ENCODE measurements at regions not wholly inside any gene's neighbourhood (a gene's known extent, or its start where the extent isn't known, plus 50 kb on each side); places are given as distances from the start of the nearest gene placed in this dataset.
"Not testable (repeated sequence)": the region's sequence is repeated elsewhere in the genome, so short reads cannot be mapped to it uniquely, and the experiment has no call there.

DNA sequence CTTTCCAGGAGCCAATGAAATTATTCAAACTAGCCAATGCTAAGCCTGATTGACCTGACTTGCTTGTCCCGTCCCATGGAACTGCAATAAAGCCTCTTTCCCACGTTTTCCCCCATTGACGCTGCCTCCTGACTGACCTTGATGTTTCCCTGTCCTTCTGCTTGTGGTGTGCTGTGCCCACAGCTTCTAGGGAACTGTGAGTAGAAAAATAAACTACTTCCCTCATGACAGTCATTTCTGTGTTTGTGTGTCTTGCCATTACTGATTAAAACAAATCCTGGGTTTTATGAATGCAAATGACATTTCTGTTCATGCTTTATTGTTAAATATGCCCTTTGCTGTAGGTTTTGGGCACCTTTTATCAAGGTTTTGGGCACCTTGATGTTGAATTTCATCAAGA lies 91.3 kb upstream of the ABI1 start:
- no peak for DNase-seq

DNA sequence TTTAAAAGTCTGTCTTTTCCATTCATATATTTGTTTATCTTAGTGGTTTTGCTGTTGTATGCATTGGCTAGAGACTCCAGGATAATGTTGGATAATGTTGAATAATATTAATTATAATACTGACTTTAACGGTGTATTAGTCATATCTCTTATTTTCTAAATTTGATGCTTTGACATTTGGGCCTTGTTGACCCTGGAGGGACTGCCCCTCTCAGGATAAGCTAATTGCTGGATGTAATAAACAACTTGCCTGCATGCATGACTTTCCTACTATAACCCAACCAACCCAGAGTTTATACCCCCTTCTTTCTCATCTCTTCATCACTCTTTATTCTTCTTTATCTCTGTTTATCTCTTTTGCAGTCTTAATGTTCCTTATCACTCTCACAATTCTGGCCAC lies 90.9 kb upstream of the ABI1 start:
- no peak for DNase-seq

DNA sequence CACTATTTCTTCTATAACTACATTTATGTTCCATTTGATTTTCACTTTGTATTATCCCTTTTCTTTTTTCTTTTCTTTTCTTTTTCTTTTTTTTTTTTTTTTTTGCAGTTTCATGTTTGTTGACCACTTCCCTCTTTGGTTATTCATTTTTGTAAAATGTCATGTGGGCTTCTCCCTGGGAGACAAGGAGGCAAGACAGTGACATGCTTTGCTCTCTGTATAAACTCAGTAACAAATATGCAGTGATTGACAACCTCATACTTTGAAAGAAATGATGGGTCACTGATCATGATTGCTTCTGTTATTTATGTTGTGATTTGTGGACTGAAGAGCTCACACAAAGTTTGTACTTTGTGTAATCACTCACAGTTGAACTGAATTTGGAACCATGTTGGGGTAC lies 90.2 kb upstream of the ABI1 start:
- DNase-seq, result no peak

DNA sequence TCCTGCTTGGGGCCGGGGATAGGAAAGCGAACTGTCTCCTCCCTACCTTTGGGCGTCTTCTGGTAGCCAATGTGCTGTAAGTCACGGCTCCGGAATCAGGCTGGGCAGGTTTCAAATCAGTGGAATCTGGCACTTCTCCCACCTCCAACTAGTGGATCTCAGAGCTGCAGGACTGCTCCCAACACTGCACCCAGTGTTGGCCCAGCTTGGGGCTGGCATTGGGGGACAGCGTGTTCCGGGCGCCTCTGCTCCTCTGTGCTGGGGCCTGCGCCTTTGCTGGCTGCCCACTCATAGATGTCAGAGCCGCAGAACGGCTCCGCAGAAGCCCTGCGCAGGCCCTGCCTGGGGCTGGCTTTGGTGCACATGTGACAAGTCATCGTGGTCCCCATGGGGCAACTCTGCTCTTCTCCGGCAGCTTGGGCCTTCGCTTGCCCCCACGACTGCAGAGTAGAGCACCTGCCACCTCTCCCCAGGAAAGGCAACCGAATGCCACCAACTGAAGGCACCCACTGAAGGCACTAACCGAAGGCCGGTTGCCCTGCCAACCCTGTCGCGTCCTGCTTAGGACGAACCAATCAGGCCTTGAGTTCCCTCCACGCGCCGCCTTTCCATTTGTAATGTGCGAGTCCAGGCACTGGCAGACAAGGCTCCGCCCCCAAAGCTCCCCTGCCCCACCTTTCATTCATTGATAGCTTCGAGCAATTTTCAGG lies 85.5 kb upstream of the ABI1 start:
- DNase-seq, result no peak

DNA sequence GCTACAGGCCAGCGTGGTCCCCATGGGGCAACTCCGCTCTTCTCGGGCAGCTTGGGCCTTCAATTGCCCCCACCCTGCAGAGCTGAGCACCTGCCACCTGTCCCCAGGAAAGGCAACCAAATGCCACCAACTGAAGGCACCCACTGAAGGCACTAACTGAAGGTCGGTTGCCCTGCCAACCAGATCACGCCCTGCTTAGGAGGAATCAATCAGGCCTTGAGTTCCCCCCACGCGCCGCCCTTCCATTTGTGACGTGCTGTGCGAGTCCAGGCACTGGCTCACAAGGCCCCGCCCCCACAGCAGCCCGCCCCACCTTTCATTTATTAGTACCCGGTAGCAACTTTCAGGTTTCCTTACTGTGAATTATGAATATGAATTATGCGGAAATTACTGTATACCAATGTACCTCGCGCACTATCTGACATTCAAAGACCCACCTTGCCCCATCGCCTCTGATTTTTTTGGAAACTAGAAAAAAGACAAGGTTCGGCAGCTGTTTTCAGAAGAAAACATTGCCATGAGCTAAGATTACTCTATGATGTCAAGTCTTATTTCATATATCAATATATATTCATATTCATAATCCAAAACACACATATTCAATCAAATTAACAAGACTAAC lies 83.6 kb upstream of the ABI1 start:
- DNase-seq, result no peak

DNA sequence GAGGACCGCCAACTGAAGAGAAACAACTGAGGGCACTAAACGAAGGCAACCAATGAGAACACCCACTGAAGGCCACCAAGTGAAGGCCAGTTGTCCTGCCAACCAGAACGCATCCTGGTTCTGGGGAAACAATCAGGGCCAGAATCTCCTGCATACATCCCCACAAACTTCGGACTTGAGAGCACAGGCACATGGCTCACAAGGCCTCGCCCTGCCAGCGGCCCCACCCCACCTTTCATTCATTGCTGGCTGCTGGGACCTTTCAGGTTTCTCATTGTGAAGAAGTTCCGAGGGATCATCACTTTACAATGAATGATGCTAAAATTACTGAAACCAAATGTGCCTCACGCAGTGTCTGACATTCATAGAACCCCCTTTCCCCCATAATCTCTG lies 79.2 kb upstream of the ABI1 start:
- no peak for DNase-seq

DNA sequence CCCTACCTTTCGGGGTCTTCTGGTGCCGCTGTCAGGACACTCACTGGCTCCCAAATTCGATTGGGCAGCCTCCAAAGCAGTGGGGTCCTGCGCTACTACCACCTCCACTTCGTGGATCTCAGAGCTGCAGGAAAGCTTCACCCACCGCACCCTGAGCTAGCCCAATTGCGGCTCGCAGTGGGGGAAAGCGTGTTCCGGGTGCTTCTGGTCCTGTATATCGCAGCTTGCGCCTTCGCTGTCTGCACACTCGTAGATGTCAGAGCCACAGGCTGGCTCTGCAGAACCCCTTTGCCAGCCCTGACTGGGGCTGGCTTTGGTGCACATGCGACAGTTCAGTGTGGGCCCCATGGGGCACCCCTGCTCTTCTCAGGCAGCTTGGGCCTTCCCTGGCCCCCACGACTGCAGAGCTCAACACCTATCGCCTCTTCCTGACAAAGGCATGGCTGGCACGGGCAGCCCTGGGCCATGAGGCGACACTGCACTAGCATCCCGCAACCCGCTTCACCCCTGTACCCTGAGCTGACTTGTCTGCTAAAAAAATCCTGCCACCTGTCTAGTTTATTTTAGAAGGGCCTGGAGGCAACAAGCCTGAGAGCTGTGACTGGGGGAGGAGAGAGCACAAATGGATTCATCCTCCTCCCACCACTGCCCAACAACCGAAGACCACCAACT lies 78.7 kb upstream of the ABI1 start:
- DNase-seq, result peak; percentile 0

DNA sequence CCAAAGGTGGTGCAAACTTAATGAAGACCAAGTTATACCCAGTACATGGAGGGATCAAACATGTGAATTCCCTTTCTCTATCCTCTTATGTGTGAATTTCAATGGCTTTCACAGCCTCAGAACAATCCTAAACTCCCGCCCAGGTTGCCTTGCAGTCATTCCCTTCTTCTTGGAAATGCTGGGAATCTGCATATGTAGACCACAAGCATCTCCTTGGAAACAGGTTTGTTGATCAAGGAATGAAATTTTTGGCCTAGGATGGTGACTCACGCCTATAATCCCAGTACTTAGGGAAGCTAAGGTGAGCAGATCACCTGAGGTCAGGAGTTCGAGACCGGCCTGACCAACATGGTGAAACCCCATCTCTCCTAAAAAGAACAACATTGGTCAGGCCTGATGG lies 77.8 kb upstream of the ABI1 start:
- DNase-seq, result no peak

DNA sequence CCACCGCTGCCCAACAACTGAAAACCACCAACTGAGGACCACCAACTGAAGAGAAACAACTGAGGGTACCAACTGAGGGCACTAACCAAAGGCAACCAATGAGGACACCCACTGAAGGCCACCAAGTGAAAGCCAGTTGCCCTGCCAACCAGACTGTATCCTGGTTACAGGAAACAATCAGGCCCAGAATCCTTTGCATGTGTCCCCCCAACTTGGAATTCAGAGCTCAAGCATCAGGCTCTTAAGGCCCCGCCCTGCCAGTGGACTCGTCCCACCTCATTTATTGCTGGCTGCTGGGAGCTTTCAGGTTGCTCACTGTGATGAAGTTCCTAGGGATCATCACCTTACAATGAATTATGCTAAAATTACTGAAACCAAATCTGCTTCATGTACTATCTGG lies 76.6 kb upstream of the ABI1 start:
- no peak for DNase-seq

DNA sequence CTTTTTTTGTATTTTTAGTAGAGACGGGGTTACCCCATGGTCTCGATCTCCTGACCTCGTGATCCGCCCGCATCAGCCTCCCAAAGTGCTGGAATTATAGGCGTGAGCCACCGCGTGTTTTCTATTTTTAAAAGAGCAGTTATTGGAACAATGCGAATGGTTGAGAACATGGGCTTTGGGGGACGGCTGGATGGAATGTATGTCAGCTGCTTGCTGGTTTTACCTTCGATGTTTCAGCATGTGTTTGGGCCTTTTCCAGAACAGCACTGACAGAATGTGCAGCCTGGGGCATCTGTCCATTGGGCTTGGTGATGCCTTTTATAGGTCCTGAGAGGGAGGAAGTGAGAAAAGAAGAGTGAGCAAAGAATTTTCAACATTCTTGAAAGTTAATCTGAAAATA lies 73.4 kb upstream of the ABI1 start:
- not testable (repeated sequence) for DNase-seq

DNA sequence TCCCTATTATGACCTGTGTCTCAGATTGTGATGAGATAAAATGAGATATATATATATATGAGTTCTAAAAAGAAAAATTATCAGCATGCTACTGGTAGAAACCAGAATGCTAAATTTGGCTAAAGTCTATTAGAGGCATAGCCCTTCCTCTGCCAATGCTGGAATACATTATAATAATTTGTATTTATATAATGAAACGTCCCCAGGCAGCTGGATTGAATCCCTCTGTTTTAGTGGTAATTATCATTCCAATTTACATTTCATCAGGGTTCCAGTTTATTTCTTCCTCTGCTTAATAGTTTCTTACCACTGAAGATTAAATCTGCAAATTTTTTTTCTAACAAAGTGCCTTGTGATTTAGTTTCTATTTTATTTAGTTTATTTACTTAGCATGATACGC lies 71.8 kb upstream of the ABI1 start:
- DNase-seq, result no peak

DNA sequence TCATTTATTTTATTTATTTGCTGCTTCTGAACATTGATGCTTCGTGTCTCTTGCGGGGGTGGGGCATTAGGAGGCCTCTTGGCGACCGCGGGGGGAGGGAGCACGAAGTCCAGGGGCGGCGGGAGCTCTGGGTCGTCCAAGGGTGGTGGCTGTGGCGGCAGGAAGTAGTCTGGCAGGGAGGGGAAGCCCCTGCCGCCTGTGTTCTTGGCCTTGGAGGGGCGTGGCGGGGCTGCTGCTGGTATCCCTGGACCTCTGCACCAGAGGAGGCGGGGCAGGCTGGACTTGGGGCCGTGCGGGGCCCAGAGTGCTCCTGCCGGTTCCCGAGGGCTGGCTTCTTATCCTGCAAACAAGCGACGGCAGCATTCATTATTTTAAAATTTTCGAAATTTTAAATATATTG lies 70.5 kb upstream of the ABI1 start:
- no peak for DNase-seq

DNA sequence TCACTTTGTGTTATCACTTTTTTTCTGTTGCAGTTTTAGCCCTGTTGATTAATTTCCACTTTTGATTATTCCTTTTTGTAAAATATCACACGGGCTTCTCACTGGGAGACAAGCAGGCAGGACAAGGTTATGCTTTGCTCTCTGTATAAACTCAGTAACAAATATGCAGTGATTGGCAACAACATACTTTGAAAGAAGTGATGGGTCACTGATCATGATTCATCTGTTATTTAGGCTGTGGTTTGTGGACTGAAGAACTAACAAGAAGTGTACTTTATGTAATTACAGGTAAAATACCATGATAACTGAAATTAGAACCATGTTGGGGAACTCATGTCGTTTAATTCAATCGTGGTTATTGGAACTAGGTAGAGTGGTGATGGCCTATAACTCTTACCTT lies 62.1 kb upstream of the ABI1 start:
- DNase-seq, result not testable (repeated sequence)

DNA sequence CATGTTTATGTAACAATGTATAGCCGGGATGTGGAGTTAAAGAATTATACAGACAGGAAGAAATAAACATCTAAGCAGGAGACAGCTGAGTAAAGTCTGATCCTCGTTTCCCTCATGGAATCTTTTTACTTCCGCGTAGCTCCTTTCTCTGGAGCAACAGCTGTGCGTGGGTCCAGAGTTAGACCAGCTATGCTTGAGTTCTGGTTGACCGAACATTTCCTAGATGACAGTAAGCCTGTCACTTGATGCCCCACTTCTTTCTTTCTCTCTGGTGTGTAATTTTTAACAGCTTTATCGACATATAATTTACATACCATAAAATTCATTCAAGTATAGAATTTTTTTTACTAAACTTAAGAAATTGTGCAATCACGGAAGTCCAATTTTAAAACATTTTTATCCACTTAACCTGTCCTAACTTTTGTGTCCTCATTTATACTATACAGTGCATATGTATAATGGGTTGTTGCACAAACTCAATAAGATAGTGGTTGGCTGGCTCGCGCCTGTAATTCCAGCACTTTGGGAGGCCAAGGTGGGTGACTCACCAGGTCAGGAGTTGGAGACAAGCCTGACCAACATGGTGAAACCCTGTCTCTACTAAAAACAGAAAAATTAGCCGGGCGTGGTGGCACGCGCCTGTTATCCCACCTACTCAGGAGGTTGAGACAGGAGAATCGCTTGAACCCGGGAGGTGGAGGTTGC lies 58.5 kb upstream of the ABI1 start:
- not testable (repeated sequence) for DNase-seq

DNA sequence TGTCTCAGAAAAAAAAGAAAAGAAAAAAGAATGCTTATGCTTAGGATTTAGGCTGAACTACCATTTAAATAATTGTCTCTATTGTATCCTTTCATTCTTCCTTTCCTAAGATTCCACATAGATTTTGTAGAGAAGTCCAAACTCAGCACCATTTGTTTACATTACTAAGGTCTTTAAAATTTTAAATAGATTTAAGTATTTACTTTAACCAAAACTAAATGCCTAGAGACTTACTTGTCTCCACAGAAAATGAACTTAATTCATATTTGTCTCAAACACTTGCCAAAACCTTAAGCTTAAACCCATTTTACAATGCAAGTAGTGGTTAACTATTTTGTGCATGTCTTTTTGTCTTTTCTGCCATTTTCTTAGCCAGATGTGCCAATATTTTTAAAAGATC lies 54.1 kb upstream of the ABI1 start:
- DNase-seq, result no peak

DNA sequence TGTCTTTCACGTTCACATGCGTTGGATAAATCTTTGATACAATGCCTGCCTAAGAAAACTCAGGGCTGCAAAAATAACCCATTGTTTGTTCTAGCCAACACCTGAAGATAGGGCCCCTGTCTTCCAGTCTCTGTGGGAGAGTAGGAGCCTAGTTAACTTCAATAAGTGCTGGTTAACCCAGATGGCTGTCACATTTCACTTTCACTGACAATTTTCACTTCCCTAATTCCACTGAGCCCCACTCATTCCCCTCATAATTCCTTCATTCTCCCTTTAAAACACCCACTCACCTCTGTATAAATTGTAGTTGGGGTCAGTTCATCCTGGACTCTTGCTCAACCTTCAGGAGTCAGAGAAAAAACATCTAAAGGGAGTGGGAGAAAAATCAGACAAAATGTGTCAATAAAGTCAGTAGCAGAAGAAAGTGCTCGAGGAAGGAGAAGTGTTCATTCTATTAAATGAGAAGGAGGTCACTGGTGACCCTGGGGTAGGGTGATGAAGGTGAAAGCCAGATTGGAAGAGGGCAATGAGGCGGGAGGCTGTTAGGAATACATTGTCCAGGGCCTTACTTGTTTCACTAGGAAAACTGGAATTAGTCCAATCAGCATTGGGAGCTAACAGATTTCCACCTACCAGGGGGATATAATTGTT lies 51.2 kb upstream of the ABI1 start:
- no peak for DNase-seq
